ENCODE measurements at regions not wholly inside any gene's neighbourhood (a gene's known extent, or its start where the extent isn't known, plus 50 kb on each side); places are given as distances from the start of the nearest gene placed in this dataset.

GRCh38 chr6:167392631-167393316 lies 67.9 kb downstream of the TTLL2 start:
- no peak for DNase-seq
- Histone ChIP-seq H3K27ac (no peak overlapping the region), H3K4me3 (no peak overlapping the region), H3K36me3 (replicated peaks in 1 of 2; ENCODE audit: insufficient read depth in 1 of 2, low read depth in 2 of 2) (no peaks in the 10 kb centered on the region), H3K9me3 (no peaks in the 10 kb centered on the region), H3K27me3 (no peaks in the 10 kb centered on the region), H3K4me1 (no peaks in the 10 kb centered on the region)
- TF ChIP-seq, protein P1, sequence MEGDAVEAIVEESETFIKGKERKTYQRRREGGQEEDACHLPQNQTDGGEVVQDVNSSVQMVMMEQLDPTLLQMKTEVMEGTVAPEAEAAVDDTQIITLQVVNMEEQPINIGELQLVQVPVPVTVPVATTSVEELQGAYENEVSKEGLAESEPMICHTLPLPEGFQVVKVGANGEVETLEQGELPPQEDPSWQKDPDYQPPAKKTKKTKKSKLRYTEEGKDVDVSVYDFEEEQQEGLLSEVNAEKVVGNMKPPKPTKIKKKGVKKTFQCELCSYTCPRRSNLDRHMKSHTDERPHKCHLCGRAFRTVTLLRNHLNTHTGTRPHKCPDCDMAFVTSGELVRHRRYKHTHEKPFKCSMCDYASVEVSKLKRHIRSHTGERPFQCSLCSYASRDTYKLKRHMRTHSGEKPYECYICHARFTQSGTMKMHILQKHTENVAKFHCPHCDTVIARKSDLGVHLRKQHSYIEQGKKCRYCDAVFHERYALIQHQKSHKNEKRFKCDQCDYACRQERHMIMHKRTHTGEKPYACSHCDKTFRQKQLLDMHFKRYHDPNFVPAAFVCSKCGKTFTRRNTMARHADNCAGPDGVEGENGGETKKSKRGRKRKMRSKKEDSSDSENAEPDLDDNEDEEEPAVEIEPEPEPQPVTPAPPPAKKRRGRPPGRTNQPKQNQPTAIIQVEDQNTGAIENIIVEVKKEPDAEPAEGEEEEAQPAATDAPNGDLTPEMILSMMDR (IDR thresholded peaks at IDR 0.05): no peak
- no peak for TF ChIP-seq POLR2A (IDR thresholded peaks at IDR 0.05)
- 78 to 87% methylated on average over 12 to 13 of the region's 13 CpGs for WGBS, 2 donors
- intact Hi-C loops (cut with DNase I): no loop called here
- ATAC-seq: no peak

DNA sequence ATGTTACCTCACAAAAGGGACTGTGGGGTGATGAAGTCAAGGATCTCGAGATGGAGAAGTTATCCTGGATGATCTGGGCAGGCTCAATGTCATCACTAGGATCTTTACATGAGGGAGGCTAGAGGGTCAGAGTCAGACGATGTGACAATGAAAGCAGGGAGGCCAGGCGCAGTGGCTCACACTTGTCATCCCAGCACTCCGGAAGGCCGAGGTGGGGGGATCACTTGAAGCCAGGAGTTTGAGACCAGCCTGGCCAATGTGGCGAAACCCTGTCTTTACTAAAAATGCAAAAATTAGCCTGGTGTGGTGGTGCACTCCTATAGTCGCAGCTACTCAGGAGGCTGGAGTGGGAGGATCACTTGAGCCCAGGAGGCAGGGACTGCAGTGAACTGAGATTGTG lies 68.8 kb downstream of the TTLL2 start:
- TF ChIP-seq, protein P1 (IDR thresholded peaks at IDR 0.05): no peak
- no peak for TF ChIP-seq POLR2A (IDR thresholded peaks at IDR 0.05)
- DNase-seq (no peak), ATAC-seq (no peak)
- Histone ChIP-seq H3K9me3 (no peaks in the 10 kb centered on the region), H3K27me3 (no peaks in the 10 kb centered on the region), H3K4me3 (no peak overlapping the region), H3K27ac (no peak overlapping the region), H3K36me3 (replicated peaks in 1 of 2; ENCODE audit: insufficient read depth in 1 of 2, low read depth in 2 of 2) (no peaks in the 10 kb centered on the region), H3K4me1 (no peaks in the 10 kb centered on the region)
- 87 to 89% methylated on average over 7 of the region's 7 CpGs for WGBS, 2 donors
- intact Hi-C loops (cut with DNase I): no loop called here

- DNase-seq (no peak), ATAC-seq (no peak)
- Histone ChIP-seq H3K36me3 (replicated peaks in 1 of 2; ENCODE audit: insufficient read depth in 1 of 2, low read depth in 2 of 2) (no peaks in the 10 kb centered on the region), H3K4me3 (no peak overlapping the region), H3K27me3 (no peaks in the 10 kb centered on the region), H3K9me3 (no peaks in the 10 kb centered on the region), H3K4me1 (no peaks in the 10 kb centered on the region), H3K27ac (no peak overlapping the region)
- intact Hi-C loops (cut with DNase I): no loop called here
- WGBS, 2 donors: 70 to 82% methylated on average over 8 of the region's 8 CpGs
- TF ChIP-seq, protein P1 (IDR thresholded peaks at IDR 0.05): no peak
- TF ChIP-seq POLR2A (IDR thresholded peaks at IDR 0.05): no peak
Observed at GRCh38 chr6:167394339-167394738, 69.5 kb downstream of the TTLL2 start.

GRCh38 chr6:167394820-167395219 lies 69.9 kb downstream of the TTLL2 start:
- H3K4me3 ChIP-seq: no peak overlapping the region
- H3K27me3 ChIP-seq: no peaks in the 10 kb centered on the region
- 93 to 94% methylated on average over 19 of the region's 19 CpGs for WGBS, 2 donors
- H3K36me3 ChIP-seq (replicated peaks in 1 of 2; ENCODE audit: insufficient read depth in 1 of 2, low read depth in 2 of 2): no peaks in the 10 kb centered on the region
- DNase-seq: no peak
- no peaks in the 10 kb centered on the region for H3K4me1 ChIP-seq
- intact Hi-C loops (cut with DNase I): no loop called here
- H3K27ac ChIP-seq: no peak overlapping the region
- no peak for ATAC-seq
- H3K9me3 ChIP-seq: no peaks in the 10 kb centered on the region
- TF ChIP-seq, protein P1 (IDR thresholded peaks at IDR 0.05): no peak
- TF ChIP-seq POLR2A (IDR thresholded peaks at IDR 0.05): no peak

DNA sequence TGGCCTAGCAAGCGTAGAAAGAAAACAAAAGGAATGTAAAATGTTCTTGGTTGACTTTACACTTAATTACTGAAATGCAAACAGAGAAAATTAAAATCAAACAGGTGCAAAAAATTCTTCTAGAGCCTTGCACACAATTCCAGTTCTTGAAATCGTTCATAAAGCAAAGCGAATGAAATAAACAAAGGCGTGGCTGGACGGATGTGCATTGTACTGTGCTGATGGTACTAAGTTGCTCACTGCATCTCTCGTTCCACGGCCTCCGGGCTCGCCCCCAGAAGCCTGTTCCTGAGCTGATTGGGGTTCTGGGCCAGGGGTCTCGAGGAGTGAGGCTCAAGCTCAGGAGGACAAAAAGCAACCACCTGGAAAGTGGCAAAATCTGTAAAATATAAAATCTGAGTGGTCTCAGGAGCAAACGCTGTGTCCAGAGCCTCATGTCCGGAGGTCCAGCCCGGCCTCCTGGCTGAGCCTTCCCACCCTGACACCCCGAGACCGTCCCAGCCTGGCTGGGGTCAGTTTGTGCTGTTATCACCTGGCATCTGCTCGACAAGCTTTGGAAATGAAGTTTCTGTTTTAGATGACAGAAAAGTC lies 71.3 kb downstream of the TTLL2 start:
- Histone ChIP-seq H3K4me1 (no peaks in the 10 kb centered on the region), H3K27me3 (no peaks in the 10 kb centered on the region), H3K4me3 (no peak overlapping the region), H3K36me3 (replicated peaks in 1 of 2; ENCODE audit: insufficient read depth in 1 of 2, low read depth in 2 of 2) (no peaks in the 10 kb centered on the region), H3K9me3 (no peaks in the 10 kb centered on the region), H3K27ac (no peak overlapping the region)
- TF ChIP-seq, protein P1 (IDR thresholded peaks at IDR 0.05): no peak
- no peak for TF ChIP-seq POLR2A (IDR thresholded peaks at IDR 0.05)
- no peak for ATAC-seq
- WGBS, 2 donors: 62% methylated on average over 14 to 16 of the region's 16 CpGs
- no peak for DNase-seq
- intact Hi-C loops (cut with DNase I): no loop called here
